Omental fat pad (tissue), 3 donors: ENCODE measurements at regions not wholly inside any gene's neighbourhood (a gene's known extent, or its start where the extent isn't known, plus 50 kb on each side); places are given as distances from the start of the nearest gene placed in this dataset.

Source experiments
- ATAC-seq: fragments of 150-250 bp; one replicate; pipeline ENCODE4 v1.9.1; 2016; ENCODE audit warnings: mild to moderate bottlenecking, moderate library complexity; ENCODE audit not compliant: low FRiP score
- DNase-seq: peaks from one replicate; pipeline ENCODE4 v3.0.0-alpha.2; 2019; ENCODE audit warnings: low spot score
- CTCF ChIP-seq, 3 donors: fragments of 450-650 bp; IDR thresholded peaks; one replicate each; pipeline ENCODE4 v1.5.1; 2016 to 2017; ENCODE audit warnings: antibody characterized with exemption in 3 of 3, mild to moderate bottlenecking in 3 of 3, moderate library complexity in 2 of 3

GRCh38 chr4:106670976-106671375, 302.4 kb upstream of the GIMD1 start:
- no peak for TF ChIP-seq CTCF (IDR thresholded peaks at IDR 0.05)
- ATAC-seq (no peak), DNase-seq (no peak)

GRCh38 chr4:106659371-106659770, 290.8 kb upstream of the GIMD1 start:
- ATAC-seq, result no peak
- no peak for TF ChIP-seq CTCF (IDR thresholded peaks at IDR 0.05)

GRCh38 chr4:106652095-106652494, 283.5 kb upstream of the GIMD1 start:
- DNase-seq (no peak), ATAC-seq (no peak)
- no peak for TF ChIP-seq CTCF (IDR thresholded peaks at IDR 0.05)

More at GRCh38 chr4:106659371-106659770, 290.8 kb upstream of the GIMD1 start:
- no peak for DNase-seq

GRCh38 chr4:106650701-106651100, 282.1 kb upstream of the GIMD1 start:
- no peak for DNase-seq
- no peak for TF ChIP-seq CTCF (IDR thresholded peaks at IDR 0.05)
- no peak for ATAC-seq

GRCh38 chr4:106647451-106647850, 278.9 kb upstream of the GIMD1 start:
- TF ChIP-seq CTCF (IDR thresholded peaks at IDR 0.05), result no peak
- no peak for DNase-seq
- ATAC-seq, result no peak

GRCh38 chr4:106629268-106629625, 260.7 kb upstream of the GIMD1 start:
- DNase-seq, result no peak
- TF ChIP-seq CTCF (IDR thresholded peaks at IDR 0.05), result no peak
- no peak for ATAC-seq

GRCh38 chr4:106628586-106629267, 260.1 kb upstream of the GIMD1 start:
- ATAC-seq (no peak), DNase-seq (no peak)
- no peak for TF ChIP-seq CTCF (IDR thresholded peaks at IDR 0.05)
